ENCODE measurements at regions not wholly inside any gene's neighbourhood (a gene's known extent, or its start where the extent isn't known, plus 50 kb on each side); places are given as distances from the start of the nearest gene placed in this dataset.

DNA sequence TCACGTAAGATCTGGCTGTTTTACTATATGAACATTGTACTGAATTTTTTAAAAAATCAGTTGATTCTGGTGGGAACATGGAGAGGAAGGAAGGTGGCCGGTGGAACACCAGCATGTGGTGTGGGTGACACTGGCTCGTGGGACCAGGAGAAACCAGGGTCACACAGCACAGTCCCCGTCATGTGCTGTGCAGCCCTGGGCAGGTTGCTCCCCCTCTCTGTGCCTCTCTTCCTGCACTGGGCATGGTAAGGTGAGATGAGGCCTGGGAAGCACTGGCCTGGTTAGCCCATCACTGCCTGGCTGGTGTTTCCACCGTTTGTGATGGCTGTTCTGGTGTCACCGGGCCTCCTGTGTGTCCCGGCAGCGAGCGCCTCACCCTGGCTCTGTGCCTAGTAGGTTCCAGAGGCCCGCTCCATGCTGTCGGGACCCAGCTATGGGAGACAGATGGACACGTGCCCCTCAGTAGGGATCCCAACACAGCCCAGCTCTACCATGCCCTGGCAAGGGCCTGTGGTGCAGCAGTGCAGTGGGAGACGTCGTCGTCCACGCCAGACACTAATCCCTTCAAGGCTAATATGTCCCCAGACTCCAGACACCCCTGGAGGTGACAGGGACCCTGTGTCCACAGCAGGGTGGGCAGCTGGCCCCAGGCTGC, 88.2 kb upstream of the LINC01488 start:
- POLR2A ChIA-PET = no interaction called here
- DNase-seq (ENCODE audit: extremely low spot score) = no peak
- CTCF ChIA-PET = no interaction called here
- no peak for TF ChIP-seq CTBP1 (IDR thresholded peaks at IDR 0.05; ENCODE audit: borderline replicate concordance)
- TF ChIP-seq HDGF (IDR thresholded peaks at IDR 0.05; ENCODE audit: borderline replicate concordance) = no peak
- TF ChIP-seq ZNF384 (IDR thresholded peaks at IDR 0.05) = no peak
- no peak for TF ChIP-seq TARDBP (IDR thresholded peaks at IDR 0.05)
- TF ChIP-seq, protein P1, sequence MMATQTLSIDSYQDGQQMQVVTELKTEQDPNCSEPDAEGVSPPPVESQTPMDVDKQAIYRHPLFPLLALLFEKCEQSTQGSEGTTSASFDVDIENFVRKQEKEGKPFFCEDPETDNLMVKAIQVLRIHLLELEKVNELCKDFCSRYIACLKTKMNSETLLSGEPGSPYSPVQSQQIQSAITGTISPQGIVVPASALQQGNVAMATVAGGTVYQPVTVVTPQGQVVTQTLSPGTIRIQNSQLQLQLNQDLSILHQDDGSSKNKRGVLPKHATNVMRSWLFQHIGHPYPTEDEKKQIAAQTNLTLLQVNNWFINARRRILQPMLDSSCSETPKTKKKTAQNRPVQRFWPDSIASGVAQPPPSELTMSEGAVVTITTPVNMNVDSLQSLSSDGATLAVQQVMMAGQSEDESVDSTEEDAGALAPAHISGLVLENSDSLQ (IDR thresholded peaks at IDR 0.05) = no peak
- TF ChIP-seq ELF4 (IDR thresholded peaks at IDR 0.05) = no peak
- no peak for TF ChIP-seq L3MBTL2 (conservative IDR thresholded peaks at IDR 0.05)
- TF ChIP-seq NFRKB (IDR thresholded peaks at IDR 0.05) = no peak
- no peak for TF ChIP-seq SUZ12 (IDR thresholded peaks at IDR 0.05)
- no peak for TF ChIP-seq ARNT (IDR thresholded peaks at IDR 0.05)
- no peak for TF ChIP-seq BHLHE40 (IDR thresholded peaks at IDR 0.05; ENCODE audit: borderline replicate concordance)
- no peak for TF ChIP-seq SP1 (IDR thresholded peaks at IDR 0.05)
- TF ChIP-seq LEF1 (IDR thresholded peaks at IDR 0.05; ENCODE audit: borderline replicate concordance) = no peak

DNA sequence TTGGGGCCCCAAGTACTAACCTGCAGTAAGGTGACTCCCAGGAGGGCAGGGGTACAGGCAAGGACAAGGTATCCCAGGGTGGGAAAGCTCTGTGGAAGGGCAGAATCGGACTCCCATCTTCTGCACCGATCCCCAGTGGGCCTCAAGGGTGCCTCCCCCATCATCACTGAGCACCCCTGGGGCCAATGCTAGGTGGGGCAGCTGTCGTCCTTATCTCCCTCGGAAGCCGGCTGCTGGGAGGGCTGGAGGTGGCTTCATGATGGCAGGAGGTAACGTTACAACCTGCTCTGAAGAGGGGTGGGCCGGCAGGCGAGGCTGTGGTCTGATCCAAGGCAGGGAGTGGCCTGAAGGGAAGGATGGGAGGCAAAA, 87.6 kb upstream of the LINC01488 start:
- no peak for DNase-seq (ENCODE audit: extremely low spot score)
- TF ChIP-seq L3MBTL2 (conservative IDR thresholded peaks at IDR 0.05) (no peak), NFRKB (IDR thresholded peaks at IDR 0.05) (no peak), ZNF384 (IDR thresholded peaks at IDR 0.05) (no peak), TARDBP (IDR thresholded peaks at IDR 0.05) (no peak), ARNT (IDR thresholded peaks at IDR 0.05) (no peak), CTBP1 (IDR thresholded peaks at IDR 0.05; ENCODE audit: borderline replicate concordance) (no peak), SP1 (IDR thresholded peaks at IDR 0.05) (no peak), LEF1 (IDR thresholded peaks at IDR 0.05; ENCODE audit: borderline replicate concordance) (no peak), FOXK2 (IDR thresholded peaks at IDR 0.05) (no peak), FOXM1 (IDR thresholded peaks at IDR 0.05; ENCODE audit: borderline replicate concordance) (no peak), FOXA1 (IDR thresholded peaks at IDR 0.05) (no peak), BHLHE40 (IDR thresholded peaks at IDR 0.05; ENCODE audit: borderline replicate concordance) (no peak), HDGF (IDR thresholded peaks at IDR 0.05; ENCODE audit: borderline replicate concordance) (no peak), ELF4 (IDR thresholded peaks at IDR 0.05) (no peak)
- TF ChIP-seq, protein P1 (IDR thresholded peaks at IDR 0.05) = no peak
- ChIA-PET POLR2A (no interaction called here), CTCF (no interaction called here)

DNA sequence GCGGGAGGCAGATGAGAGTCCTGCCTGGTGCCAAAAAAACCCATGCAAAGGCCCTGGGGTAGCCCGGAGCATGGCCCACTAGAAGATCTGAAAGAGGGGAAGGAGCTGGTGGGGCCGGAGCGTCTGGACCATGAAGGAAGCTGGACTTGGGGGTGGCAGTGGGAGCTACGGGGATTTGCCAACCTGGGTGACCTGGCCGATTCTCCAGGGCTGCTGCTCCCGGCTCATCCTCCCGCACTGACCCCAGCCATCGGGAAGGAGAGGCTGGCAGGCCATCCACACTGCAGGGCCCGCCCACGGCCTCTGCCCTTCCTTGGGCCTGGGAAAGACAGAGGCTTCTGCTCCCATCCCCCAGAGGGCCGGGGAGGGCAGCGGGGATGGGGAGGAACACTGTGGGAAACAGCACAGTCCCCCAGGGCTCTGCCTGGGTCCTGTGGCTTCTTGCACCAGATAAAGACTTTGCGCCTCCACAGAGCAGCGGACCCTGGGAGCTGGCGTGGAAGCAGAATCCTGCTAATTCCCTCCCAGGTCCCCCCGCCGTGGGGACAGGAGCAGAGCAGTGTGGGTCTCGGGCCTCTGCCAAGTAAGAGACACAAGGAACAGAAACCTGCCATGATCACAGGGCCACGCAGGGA, 87.1 kb upstream of the LINC01488 start:
- POLR2A ChIA-PET = no interaction called here
- CTCF ChIA-PET = no interaction called here
- TF ChIP-seq ARNT (IDR thresholded peaks at IDR 0.05) (no peak), L3MBTL2 (conservative IDR thresholded peaks at IDR 0.05) (no peak), HDGF (IDR thresholded peaks at IDR 0.05; ENCODE audit: borderline replicate concordance) (no peak), FOXA1 (IDR thresholded peaks at IDR 0.05) (no peak), SP1 (IDR thresholded peaks at IDR 0.05) (no peak), LEF1 (IDR thresholded peaks at IDR 0.05; ENCODE audit: borderline replicate concordance) (no peak), SUZ12 (IDR thresholded peaks at IDR 0.05) (no peak), ZNF384 (IDR thresholded peaks at IDR 0.05) (no peak), BHLHE40 (IDR thresholded peaks at IDR 0.05; ENCODE audit: borderline replicate concordance) (no peak), ELF4 (IDR thresholded peaks at IDR 0.05) (no peak), CTBP1 (IDR thresholded peaks at IDR 0.05; ENCODE audit: borderline replicate concordance) (no peak), FOXM1 (IDR thresholded peaks at IDR 0.05; ENCODE audit: borderline replicate concordance) (no peak), FOXK2 (IDR thresholded peaks at IDR 0.05) (no peak), TARDBP (IDR thresholded peaks at IDR 0.05) (no peak), NFRKB (IDR thresholded peaks at IDR 0.05) (no peak)
- TF ChIP-seq, protein P1 (IDR thresholded peaks at IDR 0.05) = no peak
- DNase-seq (ENCODE audit: extremely low spot score) = no peak

DNA sequence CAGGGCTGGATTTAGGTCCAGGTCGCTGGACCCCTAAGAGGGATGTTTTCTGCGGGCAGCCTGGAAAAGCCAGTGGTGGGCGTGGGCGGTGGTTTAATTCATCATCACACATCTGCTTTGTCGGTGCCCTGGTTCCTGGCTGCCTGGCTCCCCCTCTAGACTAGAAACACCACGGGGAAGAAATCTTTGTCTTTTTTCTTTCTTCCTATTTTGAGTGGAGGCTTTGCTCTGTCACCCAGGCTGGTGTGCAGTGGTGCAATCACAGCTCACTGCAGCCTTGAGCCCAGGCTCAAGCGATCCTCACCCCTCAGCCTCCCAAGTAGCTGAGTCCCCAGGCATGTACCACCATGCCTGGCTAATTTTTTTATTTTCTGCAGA, 86.6 kb upstream of the LINC01488 start:
- CTCF ChIA-PET = no interaction called here
- no peak for DNase-seq (ENCODE audit: extremely low spot score)
- POLR2A ChIA-PET = no interaction called here
- TF ChIP-seq FOXK2 (IDR thresholded peaks at IDR 0.05) (no peak), NFRKB (IDR thresholded peaks at IDR 0.05) (no peak), FOXA1 (IDR thresholded peaks at IDR 0.05) (no peak), SUZ12 (IDR thresholded peaks at IDR 0.05) (no peak), ARNT (IDR thresholded peaks at IDR 0.05) (no peak), CTBP1 (IDR thresholded peaks at IDR 0.05; ENCODE audit: borderline replicate concordance) (no peak), HDGF (IDR thresholded peaks at IDR 0.05; ENCODE audit: borderline replicate concordance) (no peak), SP1 (IDR thresholded peaks at IDR 0.05) (no peak), LEF1 (IDR thresholded peaks at IDR 0.05; ENCODE audit: borderline replicate concordance) (no peak), BHLHE40 (IDR thresholded peaks at IDR 0.05; ENCODE audit: borderline replicate concordance) (no peak), FOXM1 (IDR thresholded peaks at IDR 0.05; ENCODE audit: borderline replicate concordance) (no peak), ELF4 (IDR thresholded peaks at IDR 0.05) (no peak), TARDBP (IDR thresholded peaks at IDR 0.05) (no peak), L3MBTL2 (conservative IDR thresholded peaks at IDR 0.05) (no peak)
- TF ChIP-seq, protein P1 (IDR thresholded peaks at IDR 0.05) = no peak

DNA sequence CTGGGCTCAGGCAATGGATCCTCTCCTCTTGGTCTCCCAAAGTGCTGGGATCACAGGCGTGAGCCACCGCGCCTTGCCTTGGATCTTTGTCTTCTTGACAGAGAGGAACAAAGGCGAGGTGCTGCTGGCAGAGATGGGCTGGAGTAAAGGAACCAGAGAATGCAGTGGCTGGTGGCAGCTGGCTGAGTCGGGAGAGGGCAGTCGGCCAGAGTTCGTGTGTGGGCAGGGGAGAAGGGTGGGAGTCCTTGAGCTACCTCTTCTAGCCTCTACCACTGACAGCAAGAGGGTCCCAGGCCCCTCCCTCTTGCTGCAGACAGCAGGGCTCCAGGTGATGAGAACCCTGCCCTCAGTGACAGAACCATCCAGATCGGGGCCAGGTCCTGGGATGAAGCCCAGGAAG, 86.2 kb upstream of the LINC01488 start:
- TF ChIP-seq NFRKB (IDR thresholded peaks at IDR 0.05) (no peak), FOXA1 (IDR thresholded peaks at IDR 0.05) (no peak), LEF1 (IDR thresholded peaks at IDR 0.05; ENCODE audit: borderline replicate concordance) (no peak), ZNF384 (IDR thresholded peaks at IDR 0.05) (no peak), ELF4 (IDR thresholded peaks at IDR 0.05) (no peak)
- ChIA-PET POLR2A (no interaction called here), CTCF (no interaction called here)
- no peak for DNase-seq (ENCODE audit: extremely low spot score)
